CD14-positive monocyte (primary cell): ENCODE measurements at regions not wholly inside any gene's neighbourhood (a gene's known extent, or its start where the extent isn't known, plus 50 kb on each side); places are given as distances from the start of the nearest gene placed in this dataset.

ENCODE experiments used
- DNase-seq, 3 donors: peaks; one replicate each; pipeline ENCODE4 v3.0.0-alpha.2; 2011 to 2022
- H2AFZ ChIP-seq: 2 replicates; pipeline ENCODE4 v1.6.0; 2012; ENCODE audit warnings: mild to moderate bottlenecking, low read depth, low read length, inconsistent platforms; ENCODE audit not compliant: insufficient read depth, poor library complexity, severe bottlenecking
- H3K27ac ChIP-seq, 2 donors: 1 replicate in 1 of 2; 2 replicates in 1 of 2; pipeline ENCODE4 v1.5.1; 2012 to 2013; ENCODE audit warnings: low read length in 2 of 2, control low read depth in 1 of 2, inconsistent platforms in 1 of 2, low read depth in 1 of 2, mild to moderate bottlenecking in 1 of 2
- H3K27me3 ChIP-seq, 2 donors: one replicate each; pipeline versions ENCODE4 v1.6.0 to v1.6.1; 2011 to 2013; ENCODE audit warnings: low read length in 2 of 2; ENCODE audit not compliant: control insufficient read depth in 2 of 2, insufficient read depth in 2 of 2
- H3K36me3 ChIP-seq, 2 donors: replicated peaks in 1 of 2; 1 replicate in 1 of 2; 2 replicates in 1 of 2; pipeline versions ENCODE4 v1.5.1 to v1.6.1; 2012 to 2013; ENCODE audit warnings: low read length in 2 of 2, control low read depth in 1 of 2, inconsistent platforms in 1 of 2, mild to moderate bottlenecking in 1 of 2; ENCODE audit not compliant: insufficient read depth in 2 of 2, control insufficient read depth in 1 of 2
- H3K4me1 ChIP-seq, 2 donors: 1 replicate in 1 of 2; 2 replicates in 1 of 2; pipeline versions ENCODE4 v1.5.1 to v1.6.1; 2012 to 2013; ENCODE audit warnings: low read length in 2 of 2, control low read depth in 1 of 2, inconsistent platforms in 1 of 2, mild to moderate bottlenecking in 1 of 2, moderate library complexity in 1 of 2; ENCODE audit not compliant: insufficient read depth in 2 of 2, control insufficient read depth in 1 of 2
- H3K4me2 ChIP-seq: replicated peaks from 2 replicates; pipeline ENCODE3; 2012; ENCODE audit warnings: low read length, moderate library complexity, mild to moderate bottlenecking; ENCODE audit not compliant: poor library complexity, severe bottlenecking; ENCODE audit errors: extremely low read depth
- H3K4me3 ChIP-seq, 3 experiments: fragments of 200-600 bp in 1 of 3; sonication (generic) in 1 of 3; replicated peaks in 1 of 3; 1 replicate in 2 of 3; 2 replicates in 1 of 3; pipeline ENCODE4 v1.5.1; 2011 to 2013; ENCODE audit warnings: low read length in 3 of 3, mild to moderate bottlenecking in 3 of 3, control low read depth in 2 of 3, low read depth in 2 of 3, inconsistent platforms in 1 of 3, moderate library complexity in 1 of 3
- H3K79me2 ChIP-seq: 2 replicates; pipeline ENCODE4 v1.6.0; 2012; ENCODE audit warnings: mild to moderate bottlenecking, control low read depth, inconsistent platforms, low read length, moderate library complexity; ENCODE audit not compliant: insufficient read depth
- H3K9ac ChIP-seq: 2 replicates; pipeline ENCODE4 v1.6.0; 2017; ENCODE audit warnings: low read length, mild to moderate bottlenecking; ENCODE audit not compliant: insufficient read depth, poor library complexity, severe bottlenecking
- H3K9me3 ChIP-seq, 2 donors: replicated peaks in 1 of 2; 1 replicate in 1 of 2; 2 replicates in 1 of 2; pipeline versions ENCODE4 v1.5.1 to v1.6.1; 2012 to 2013; ENCODE audit warnings: low read length in 2 of 2, control low read depth in 1 of 2; ENCODE audit not compliant: control insufficient read depth in 1 of 2, insufficient read depth in 1 of 2
- H4K20me1 ChIP-seq: 2 replicates; pipeline ENCODE4 v1.6.0; 2012; ENCODE audit warnings: mild to moderate bottlenecking, low read length, control low read depth, moderate library complexity; ENCODE audit not compliant: insufficient read depth
- H3K27ac Mint-ChIP-seq, 7 donors: one replicate each; pipeline ENCODE4 v1.8.0; 2020; ENCODE audit warnings: mild to moderate bottlenecking in 7 of 7, mixed read lengths in 7 of 7, moderate library complexity in 6 of 7, inconsistent platforms in 2 of 7
- H3K27me3 Mint-ChIP-seq, 3 donors: one replicate each; pipeline ENCODE4 v1.8.0; 2021 to 2022; ENCODE audit warnings: low read depth in 3 of 3, mild to moderate bottlenecking in 3 of 3, mixed read lengths in 3 of 3, moderate library complexity in 3 of 3, inconsistent platforms in 1 of 3
- H3K36me3 Mint-ChIP-seq, 2 donors: one replicate each; pipeline ENCODE4 v1.8.0; 2020; ENCODE audit warnings: mixed read lengths in 2 of 2, inconsistent platforms in 1 of 2, mild to moderate bottlenecking in 1 of 2
- H3K4me1 Mint-ChIP-seq: one replicate; pipeline ENCODE4 v1.8.0; 2020; ENCODE audit warnings: mild to moderate bottlenecking, mixed read lengths
- H3K4me3 Mint-ChIP-seq, 2 donors: one replicate each; pipeline ENCODE4 v1.8.0; 2020; ENCODE audit warnings: mild to moderate bottlenecking in 2 of 2, mixed read lengths in 2 of 2, moderate library complexity in 1 of 2
- H3K9me3 Mint-ChIP-seq, 7 donors: one replicate each; pipeline ENCODE4 v1.8.0; 2020 to 2022; ENCODE audit warnings: mixed read lengths in 7 of 7, mild to moderate bottlenecking in 6 of 7, moderate library complexity in 6 of 7, inconsistent platforms in 2 of 7
- WGBS: methylation state at CpG from one replicate; pipeline ENCODE4 v1.1.5; 2013; ENCODE audit warnings: missing lambda C conversion rate; ENCODE audit not compliant: insufficient coverage; 5-methylcytosine and 5-hydroxymethylcytosine counted together
- intact Hi-C, 2 donors: fragments of 100-400 bp; cut with micrococcal nuclease; formaldehyde crosslinking; loops; one replicate each; pipeline versions ENCODE4 v1.15.0 to v1.15.1; 2023
- TF ChIP-seq, protein P1 (sequence below): fragments of 200-600 bp; IDR thresholded peaks from one replicate; pipeline ENCODE4 v1.8.0; 2022; ENCODE audit warnings: antibody characterized with exemption, mild to moderate bottlenecking

DNA sequence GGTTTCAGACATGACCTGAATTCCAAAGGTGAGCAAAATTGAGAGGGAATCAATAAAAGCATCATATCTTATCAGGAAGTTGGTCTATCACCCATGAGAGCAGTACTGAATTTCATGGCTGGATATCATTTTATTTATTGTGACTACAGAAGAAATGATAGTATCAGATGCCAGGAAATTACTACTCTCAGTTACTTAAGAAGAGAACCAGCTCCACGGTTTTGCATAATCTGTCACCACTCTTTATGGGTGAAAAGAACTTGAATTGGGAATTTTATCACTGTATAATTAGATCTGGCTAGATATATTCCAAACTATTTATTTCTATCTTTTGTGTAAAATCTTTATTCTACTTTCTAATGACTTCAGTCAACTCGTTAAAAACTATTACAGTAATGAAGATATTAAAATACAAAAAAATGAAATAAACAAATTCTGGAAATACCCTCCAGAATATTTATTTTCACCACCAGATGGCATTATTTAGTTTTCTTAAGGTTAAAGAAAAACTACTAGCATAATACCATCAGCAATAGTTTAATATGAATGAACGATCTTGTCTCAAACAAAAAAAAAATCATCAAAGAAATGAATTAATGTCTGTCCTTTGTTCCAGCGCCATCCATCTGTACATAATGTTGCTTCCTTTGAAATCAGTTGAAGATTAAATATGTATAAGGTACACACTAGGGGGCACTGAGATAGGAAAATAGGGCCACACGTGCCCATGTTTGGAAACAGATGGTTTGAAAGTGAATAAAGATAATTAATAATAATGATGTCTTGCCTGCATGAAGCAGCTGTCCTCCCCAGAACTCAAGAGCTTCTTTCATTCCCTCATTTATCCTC, 84.7 kb upstream of the SLCO6A1 start:
- no peaks in the 10 kb centered on the region for H4K20me1 ChIP-seq
- no peaks in the 10 kb centered on the region for H3K27me3 ChIP-seq
- H3K4me1 Mint-ChIP-seq, result peaks cover 3% of the 10 kb centered on the region
- H3K27ac ChIP-seq, result no peak overlapping the region
- H3K4me3 ChIP-seq, result no peak overlapping the region
- no peaks in the 10 kb centered on the region for H3K4me1 ChIP-seq
- no CpG with 5 or more reads among the region's 5 CpGs for WGBS
- H3K9ac ChIP-seq, result no peak overlapping the region
- no peak overlapping the region for H2AFZ ChIP-seq
- no peaks in the 10 kb centered on the region for H3K36me3 ChIP-seq
- no peak for DNase-seq
- H3K27me3 Mint-ChIP-seq, result peaks cover 0 to 2% (median 0%) of the 10 kb centered on the region in 3 donors
- H3K9me3 ChIP-seq, result no peaks in the 10 kb centered on the region
- no peak overlapping the region for H3K4me3 Mint-ChIP-seq
- H3K9me3 Mint-ChIP-seq, result no peaks in the 10 kb centered on the region
- TF ChIP-seq, protein P1, sequence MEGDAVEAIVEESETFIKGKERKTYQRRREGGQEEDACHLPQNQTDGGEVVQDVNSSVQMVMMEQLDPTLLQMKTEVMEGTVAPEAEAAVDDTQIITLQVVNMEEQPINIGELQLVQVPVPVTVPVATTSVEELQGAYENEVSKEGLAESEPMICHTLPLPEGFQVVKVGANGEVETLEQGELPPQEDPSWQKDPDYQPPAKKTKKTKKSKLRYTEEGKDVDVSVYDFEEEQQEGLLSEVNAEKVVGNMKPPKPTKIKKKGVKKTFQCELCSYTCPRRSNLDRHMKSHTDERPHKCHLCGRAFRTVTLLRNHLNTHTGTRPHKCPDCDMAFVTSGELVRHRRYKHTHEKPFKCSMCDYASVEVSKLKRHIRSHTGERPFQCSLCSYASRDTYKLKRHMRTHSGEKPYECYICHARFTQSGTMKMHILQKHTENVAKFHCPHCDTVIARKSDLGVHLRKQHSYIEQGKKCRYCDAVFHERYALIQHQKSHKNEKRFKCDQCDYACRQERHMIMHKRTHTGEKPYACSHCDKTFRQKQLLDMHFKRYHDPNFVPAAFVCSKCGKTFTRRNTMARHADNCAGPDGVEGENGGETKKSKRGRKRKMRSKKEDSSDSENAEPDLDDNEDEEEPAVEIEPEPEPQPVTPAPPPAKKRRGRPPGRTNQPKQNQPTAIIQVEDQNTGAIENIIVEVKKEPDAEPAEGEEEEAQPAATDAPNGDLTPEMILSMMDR, result peak; percentile 39
- H3K4me2 ChIP-seq, result no peak overlapping the region
- intact Hi-C loops, result no loop called here
- no peaks in the 10 kb centered on the region for H3K79me2 ChIP-seq
- no peaks in the 10 kb centered on the region for H3K36me3 Mint-ChIP-seq
- no peak overlapping the region for H3K27ac Mint-ChIP-seq

DNA sequence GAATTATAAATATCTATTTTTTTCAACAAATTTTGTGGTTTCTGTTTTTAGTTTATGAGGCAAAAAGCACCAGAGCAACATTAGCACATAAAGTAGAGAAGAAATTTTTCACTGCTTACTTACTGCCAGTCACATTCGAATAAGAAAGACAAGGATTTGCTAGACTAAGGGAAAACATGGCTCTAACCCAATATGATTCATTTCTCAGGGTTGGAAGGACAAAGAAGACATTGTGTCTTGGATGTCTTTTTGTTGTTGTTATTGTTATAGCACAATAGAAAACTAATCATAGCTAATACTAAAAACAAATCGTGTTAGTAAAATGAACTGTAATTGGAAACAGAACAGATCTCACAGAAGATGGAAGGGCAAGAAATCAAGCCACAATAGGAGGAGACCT, 90.9 kb upstream of the SLCO6A1 start:
- Histone ChIP-seq H3K79me2 (no peaks in the 10 kb centered on the region), H3K4me1 (no peaks in the 10 kb centered on the region), H3K4me3 (no peak overlapping the region), H3K9me3 (peaks cover 0 to 3% of the 10 kb centered on the region in 2 donors), H3K36me3 (no peaks in the 10 kb centered on the region), H3K4me2 (no peak overlapping the region), H3K27me3 (no peaks in the 10 kb centered on the region), H3K9ac (no peak overlapping the region), H3K27ac (no peak overlapping the region), H2AFZ (no peak overlapping the region), H4K20me1 (no peaks in the 10 kb centered on the region)
- H3K36me3 Mint-ChIP-seq, result no peaks in the 10 kb centered on the region
- no CpG with 5 or more reads among the region's 2 CpGs for WGBS
- peaks cover 0 to 9% (median 0%) of the 10 kb centered on the region in 7 donors for H3K9me3 Mint-ChIP-seq
- intact Hi-C loops, result no loop called here
- no peaks in the 10 kb centered on the region for H3K27me3 Mint-ChIP-seq
- no peak overlapping the region for H3K4me3 Mint-ChIP-seq
- H3K27ac Mint-ChIP-seq, result no peak overlapping the region
- no peak for DNase-seq
- TF ChIP-seq, protein P1, result no peak
- no peaks in the 10 kb centered on the region for H3K4me1 Mint-ChIP-seq
